OCI-LY3 (cell line): ENCODE measurements at regions not wholly inside any gene's neighbourhood (a gene's known extent, or its start where the extent isn't known, plus 50 kb on each side); places are given as distances from the start of the nearest gene placed in this dataset.

ENCODE experiments used
- CTCF ChIP-seq: fragments of 200-600, 300-600 bp; sonication (generic); IDR thresholded peaks from 2 replicates; pipeline ENCODE4 v1.5.1; 2014; ENCODE audit warnings: antibody characterized with exemption, low read length, low read depth
- EZH2phosphoT487 ChIP-seq: fragments of 200-600 bp; shearing (Covaris generic); IDR thresholded peaks from 2 replicates; pipeline ENCODE4 v1.6.1; 2018; ENCODE audit warnings: antibody characterized with exemption, mixed run types, low read depth

GRCh38 chr3:104588442-104588841, 778.3 kb upstream of the ALCAM start:
- TF ChIP-seq CTCF: no peak
- TF ChIP-seq EZH2phosphoT487: no peak
